ENCODE measurements at regions not wholly inside any gene's neighbourhood (a gene's known extent, or its start where the extent isn't known, plus 50 kb on each side); places are given as distances from the start of the nearest gene placed in this dataset.

GRCh38 chr22:23467721-23468294 is 112.3 kb downstream of the IGLL1 start (continued):
- TF ChIP-seq ZFYVE20 (CRISPR knock-in tag; IDR thresholded peaks at IDR 0.05; ENCODE audit: borderline replicate concordance, low read depth), result no peak
- TF ChIP-seq ZNF703 (CRISPR knock-in tag; IDR thresholded peaks at IDR 0.05; ENCODE audit: borderline replicate concordance), result no peak
- no peak for TF ChIP-seq ZBED4 (CRISPR knock-in tag; IDR thresholded peaks at IDR 0.05; ENCODE audit: borderline replicate concordance)
- TF ChIP-seq ZNF501 (CRISPR knock-in tag; IDR thresholded peaks at IDR 0.05), result no peak
- no peak for TF ChIP-seq SOX13 (IDR thresholded peaks at IDR 0.05)
- peak in 1 of 2 experiments; percentile 75; a peak in 2 of 4 replicates for TF ChIP-seq SOX13 (CRISPR knock-in tag; conservative IDR thresholded peaks at IDR 0.05 in 1 of 2, IDR thresholded peaks at IDR 0.05 in 1 of 2)
- TF ChIP-seq REL (CRISPR knock-in tag; conservative IDR thresholded peaks at IDR 0.05), result no peak
- TF ChIP-seq CEBPZ (IDR thresholded peaks at IDR 0.05; ENCODE audit: low read length), result no peak
- TF ChIP-seq EP300 (IDR thresholded peaks at IDR 0.05; ENCODE audit: low read depth in 2 of 2, low read length in 2 of 2), result peak in 1 of 2 experiments; percentile 47; a peak in 1 of 4 replicates
- TF ChIP-seq EP300 (CRISPR knock-in tag; IDR thresholded peaks at IDR 0.05; ENCODE audit: borderline replicate concordance), result no peak
- no peak for TF ChIP-seq ZNF776 (CRISPR knock-in tag; IDR thresholded peaks at IDR 0.05)
- TF ChIP-seq HHEX (CRISPR knock-in tag; IDR thresholded peaks at IDR 0.05), result peak; percentile 84
- no peak for TF ChIP-seq HNF1B (CRISPR knock-in tag; IDR thresholded peaks at IDR 0.05)
- TF ChIP-seq ZNF639 (CRISPR knock-in tag; conservative IDR thresholded peaks at IDR 0.05), result no peak
- peak; percentile 58 for TF ChIP-seq FOXA1 (IDR thresholded peaks at IDR 0.05)
- TF ChIP-seq FOXA1 (CRISPR knock-in tag; IDR thresholded peaks at IDR 0.05), result peak; percentile 82
- TF ChIP-seq TERF1 (CRISPR knock-in tag; IDR thresholded peaks at IDR 0.05), result no peak
- no peak for TF ChIP-seq TCF12 (IDR thresholded peaks at IDR 0.05)
- no peak for TF ChIP-seq TCF12 (CRISPR knock-in tag; IDR thresholded peaks at IDR 0.05)
